T-helper 2 cell treated with Interferon-gamma antibody and Interleukin-4, amounts not matched to agents 100 ng/mL and 5 ng/mL, for 36 hours (primary cell): ENCODE measurements at regions not wholly inside any gene's neighbourhood (a gene's known extent, or its start where the extent isn't known, plus 50 kb on each side); places are given as distances from the start of the nearest gene placed in this dataset.

Experiments
- intact Hi-C: fragments of 100-400 bp; cut with micrococcal nuclease; formaldehyde crosslinking; loops from one replicate; pipeline ENCODE4 v1.15.1; 2023

GRCh38 chr3:67286586-67286985, 288.5 kb downstream of the KBTBD8 start:
- intact Hi-C loops, result no loop called here

GRCh38 chr3:67288466-67289106, 290.5 kb downstream of the KBTBD8 start:
- intact Hi-C loops, result no loop called here

GRCh38 chr3:67289626-67290025, 291.5 kb downstream of the KBTBD8 start:
- intact Hi-C loops, result no loop called here

GRCh38 chr3:67290438-67290837, 292.3 kb downstream of the KBTBD8 start:
- intact Hi-C loops, result no loop called here

- intact Hi-C loops, result no loop called here
Observed at GRCh38 chr3:67291287-67292252, 293.5 kb downstream of the KBTBD8 start.

GRCh38 chr3:67292356-67293121, 294.4 kb downstream of the KBTBD8 start:
- intact Hi-C loops, result no loop called here

- intact Hi-C loops, result no loop called here
Observed at GRCh38 chr3:67294341-67294740, 296.2 kb downstream of the KBTBD8 start.

- intact Hi-C loops, result no loop called here
Observed at GRCh38 chr3:67296039-67296892, 298.2 kb downstream of the KBTBD8 start.

GRCh38 chr3:67297715-67298475, 299.8 kb downstream of the KBTBD8 start:
- intact Hi-C loops, result no loop called here

- intact Hi-C loops, result no loop called here
Observed at GRCh38 chr3:67301556-67301955, 303.4 kb downstream of the KBTBD8 start.

GRCh38 chr3:67302489-67302888, 304.4 kb downstream of the KBTBD8 start:
- intact Hi-C loops, result no loop called here

- intact Hi-C loops, result no loop called here
Observed at GRCh38 chr3:67305160-67305559, 307.1 kb downstream of the KBTBD8 start.

GRCh38 chr3:67305922-67306321, 307.8 kb downstream of the KBTBD8 start:
- intact Hi-C loops, result no loop called here

GRCh38 chr3:67311440-67311839, 313.3 kb downstream of the KBTBD8 start:
- intact Hi-C loops, result no loop called here

GRCh38 chr3:67312155-67312554, 314.0 kb downstream of the KBTBD8 start:
- intact Hi-C loops, result no loop called here

- intact Hi-C loops, result no loop called here
Observed at GRCh38 chr3:67318162-67318561, 320.1 kb downstream of the KBTBD8 start.

- intact Hi-C loops, result no loop called here
Observed at GRCh38 chr3:67324554-67324953, 326.4 kb downstream of the KBTBD8 start.
